Transverse colon (tissue), 3 donors: ENCODE measurements at regions not wholly inside any gene's neighbourhood (a gene's known extent, or its start where the extent isn't known, plus 50 kb on each side); places are given as distances from the start of the nearest gene placed in this dataset.

Experiments used
- POLR2A ChIP-seq: fragments of 450-650 bp; IDR thresholded peaks from one replicate; pipeline ENCODE4 v1.6.1; 2016; ENCODE audit warnings: antibody characterized with exemption, mild to moderate bottlenecking, moderate library complexity
- TF ChIP-seq, protein P1 (sequence below), 5 experiments: fragments of 200-600 bp in 3 of 5; fragments of 450-650 bp in 2 of 5; sonication (generic) in 3 of 5; IDR thresholded peaks; 1 replicate in 2 of 5; 2 replicates in 3 of 5; pipeline ENCODE4 v1.5.1; 2016 to 2017; ENCODE audit warnings: antibody characterized with exemption in 5 of 5, inconsistent platforms in 3 of 5, mild to moderate bottlenecking in 2 of 5, moderate library complexity in 1 of 5

- TF ChIP-seq, protein P1, sequence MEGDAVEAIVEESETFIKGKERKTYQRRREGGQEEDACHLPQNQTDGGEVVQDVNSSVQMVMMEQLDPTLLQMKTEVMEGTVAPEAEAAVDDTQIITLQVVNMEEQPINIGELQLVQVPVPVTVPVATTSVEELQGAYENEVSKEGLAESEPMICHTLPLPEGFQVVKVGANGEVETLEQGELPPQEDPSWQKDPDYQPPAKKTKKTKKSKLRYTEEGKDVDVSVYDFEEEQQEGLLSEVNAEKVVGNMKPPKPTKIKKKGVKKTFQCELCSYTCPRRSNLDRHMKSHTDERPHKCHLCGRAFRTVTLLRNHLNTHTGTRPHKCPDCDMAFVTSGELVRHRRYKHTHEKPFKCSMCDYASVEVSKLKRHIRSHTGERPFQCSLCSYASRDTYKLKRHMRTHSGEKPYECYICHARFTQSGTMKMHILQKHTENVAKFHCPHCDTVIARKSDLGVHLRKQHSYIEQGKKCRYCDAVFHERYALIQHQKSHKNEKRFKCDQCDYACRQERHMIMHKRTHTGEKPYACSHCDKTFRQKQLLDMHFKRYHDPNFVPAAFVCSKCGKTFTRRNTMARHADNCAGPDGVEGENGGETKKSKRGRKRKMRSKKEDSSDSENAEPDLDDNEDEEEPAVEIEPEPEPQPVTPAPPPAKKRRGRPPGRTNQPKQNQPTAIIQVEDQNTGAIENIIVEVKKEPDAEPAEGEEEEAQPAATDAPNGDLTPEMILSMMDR (IDR thresholded peaks at IDR 0.05), result no peak
- TF ChIP-seq POLR2A, result no peak
These were observed 158.9 kb upstream of the CADPS start for GRCh38 chr3:63034101-63034500.
